ENCODE measurements at regions not wholly inside any gene's neighbourhood (a gene's known extent, or its start where the extent isn't known, plus 50 kb on each side); places are given as distances from the start of the nearest gene placed in this dataset.

DNA sequence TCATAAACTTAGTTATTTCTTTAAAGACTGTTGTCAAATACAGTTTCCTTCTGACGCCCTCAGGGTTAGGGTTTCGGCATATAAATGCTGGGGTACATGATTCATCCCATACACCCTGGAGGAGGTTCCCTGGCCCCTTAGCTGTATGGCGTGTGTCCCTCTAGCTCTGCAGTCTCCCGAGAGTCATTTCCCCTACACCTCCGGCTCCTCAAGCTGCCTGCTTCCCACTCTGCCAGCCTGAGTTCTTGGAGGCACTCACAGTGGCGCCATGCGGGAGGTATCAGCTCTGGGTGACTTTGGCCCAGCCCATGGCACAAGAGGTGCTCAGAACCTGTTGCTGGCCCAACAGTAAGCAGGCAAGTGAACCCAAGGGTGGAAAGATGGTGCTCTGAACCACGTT, 70.2 kb upstream of the TRPM1 start:
- no peak for TF ChIP-seq RXRA (IDR thresholded peaks at IDR 0.05; ENCODE audit: insufficient read depth, low read depth, low read length)
- TF ChIP-seq YY1 (IDR thresholded peaks at IDR 0.05; ENCODE audit: low read depth, low read length), result no peak
- no peak for TF ChIP-seq JUN (IDR thresholded peaks at IDR 0.05; ENCODE audit: low read depth, low read length)
- TF ChIP-seq, protein P1, sequence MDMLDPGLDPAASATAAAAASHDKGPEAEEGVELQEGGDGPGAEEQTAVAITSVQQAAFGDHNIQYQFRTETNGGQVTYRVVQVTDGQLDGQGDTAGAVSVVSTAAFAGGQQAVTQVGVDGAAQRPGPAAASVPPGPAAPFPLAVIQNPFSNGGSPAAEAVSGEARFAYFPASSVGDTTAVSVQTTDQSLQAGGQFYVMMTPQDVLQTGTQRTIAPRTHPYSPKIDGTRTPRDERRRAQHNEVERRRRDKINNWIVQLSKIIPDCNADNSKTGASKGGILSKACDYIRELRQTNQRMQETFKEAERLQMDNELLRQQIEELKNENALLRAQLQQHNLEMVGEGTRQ (IDR thresholded peaks at IDR 0.05; ENCODE audit: low read length), result no peak
- no peak for TF ChIP-seq CBX5 (IDR thresholded peaks at IDR 0.05; ENCODE audit: low read depth, low read length)
- no peak for TF ChIP-seq RFX5 (IDR thresholded peaks at IDR 0.05; ENCODE audit: borderline replicate concordance, low read depth, low read length)
- no peak for FAIRE-seq

More for the DNA sequence above, 70.2 kb upstream of the TRPM1 start:
- H4K8ac ChIP-seq (ENCODE audit: extremely low read depth, insufficient read depth, low read length), result no peak overlapping the region
- no peak overlapping the region for H2BK20ac ChIP-seq (ENCODE audit: low read length)
- no peak overlapping the region for H3K4me2 ChIP-seq (ENCODE audit: insufficient read depth in 1 of 2, low read depth in 2 of 2, low read length in 2 of 2)
- no peak overlapping the region for H3K4me3 ChIP-seq (ENCODE audit: extremely low read depth in 1 of 4, insufficient read depth in 2 of 4, low read depth in 3 of 4, low read length in 4 of 4)
- H4K20me1 ChIP-seq (replicated peaks in 1 of 2; ENCODE audit: control insufficient read depth in 1 of 2, insufficient read depth in 2 of 2, low read length in 2 of 2), result no peaks in the 10 kb centered on the region
- no peak overlapping the region for H2AFZ ChIP-seq (ENCODE audit: low read length)
- POLR2A ChIA-PET (ENCODE audit: partially characterized antibody), result no interaction called here
- no peak overlapping the region for H4K91ac ChIP-seq (replicated peaks; ENCODE audit: insufficient read length, low read length)
- H2BK15ac ChIP-seq (ENCODE audit: low read length), result no peak overlapping the region
- no peaks in the 10 kb centered on the region for H3K9me3 ChIP-seq (ENCODE audit: insufficient read depth in 2 of 2, low read depth in 1 of 2, low read length in 1 of 2)
- H3K9ac ChIP-seq (replicated peaks in 1 of 4; ENCODE audit: extremely low read depth in 1 of 4, low read depth in 3 of 4, low read length in 3 of 4), result no peak overlapping the region
- no peak overlapping the region for H3K18ac ChIP-seq (ENCODE audit: extremely low read depth, low read length)
- CTCF ChIA-PET (ENCODE audit: partially characterized antibody), result no interaction called here
- no peak overlapping the region for H3K23ac ChIP-seq (ENCODE audit: insufficient read length)
- no peak overlapping the region for H2BK120ac ChIP-seq (replicated peaks; ENCODE audit: low read depth, low read length)
- H3K36me3 ChIP-seq (ENCODE audit: control insufficient read depth in 2 of 4, insufficient read depth in 4 of 4, low read length in 3 of 4), result no peaks in the 10 kb centered on the region
- no peak overlapping the region for H3K14ac ChIP-seq (ENCODE audit: insufficient read length)
- no peak overlapping the region for H3K56ac ChIP-seq (replicated peaks; ENCODE audit: insufficient read length, low read depth, low read length)
- no peaks in the 10 kb centered on the region for H3K23me2 ChIP-seq (ENCODE audit: low read depth, low read length)
- H2AK5ac ChIP-seq (ENCODE audit: low read depth, low read length), result no peak overlapping the region
- no peaks in the 10 kb centered on the region for H3K79me2 ChIP-seq (ENCODE audit: control insufficient read depth in 1 of 2, insufficient read depth in 2 of 2, low read length in 2 of 2)
- H2BK12ac ChIP-seq (ENCODE audit: low read depth, low read length), result no peak overlapping the region
- H4K5ac ChIP-seq (ENCODE audit: insufficient read length, low read depth, low read length), result no peak overlapping the region
- H3K79me1 ChIP-seq (ENCODE audit: low read depth, low read length), result no peaks in the 10 kb centered on the region
- no peak overlapping the region for H2BK5ac ChIP-seq (ENCODE audit: low read depth, low read length)
- no peaks in the 10 kb centered on the region for H3K4me1 ChIP-seq (replicated peaks in 1 of 4; ENCODE audit: control insufficient read depth in 3 of 4, insufficient read depth in 4 of 4, low read length in 3 of 4)
- H3K27me3 ChIP-seq (replicated peaks in 1 of 4; ENCODE audit: control insufficient read depth in 3 of 4, extremely low read depth in 1 of 4, insufficient read depth in 3 of 4, low read length in 3 of 4), result no peaks in the 10 kb centered on the region
- no peak overlapping the region for H3K4ac ChIP-seq (replicated peaks; ENCODE audit: insufficient read length, low read depth, low read length)
- DNase-seq (ENCODE audit: low read depth in 1 of 2, low spot score in 2 of 2), result no peak
- no peak overlapping the region for H3K27ac ChIP-seq (ENCODE audit: low read depth, low read length)
- WGBS, 2 experiments (ENCODE audit: extremely low coverage in 1 of 2, insufficient coverage in 1 of 2, insufficient read length in 1 of 2, insufficient replicate concordance in 2 of 2, low coverage in 1 of 2, low lambda C conversion rate in 2 of 2, missing lambda C conversion rate in 1 of 2), result 92% methylated on average over 8 of the region's 8 CpGs; no CpG with 5 or more reads in 1 of the 2 experiments
